Esophagus muscularis mucosa (tissue), 4 donors: ENCODE measurements at regions not wholly inside any gene's neighbourhood (a gene's known extent, or its start where the extent isn't known, plus 50 kb on each side); places are given as distances from the start of the nearest gene placed in this dataset.

Source experiments
- DNase-seq: peaks from one replicate; pipeline ENCODE4 v3.0.0-alpha.2; 2017; ENCODE audit errors: extremely low spot score
- H3K27ac ChIP-seq, 4 donors: fragments of 200-600 bp; sonication (generic); replicated peaks in 1 of 4; 1 replicate in 3 of 4; 2 replicates in 1 of 4; pipeline ENCODE4 v1.5.1; 2016 to 2019; ENCODE audit warnings: mild to moderate bottlenecking in 1 of 4
- H3K27me3 ChIP-seq, 4 donors: fragments of 200-600 bp; sonication (generic); one replicate each; pipeline versions ENCODE4 v1.5.1 to v1.6.0; 2016 to 2019
- H3K36me3 ChIP-seq, 4 donors: fragments of 200-600 bp; sonication (generic); one replicate each; pipeline ENCODE4 v1.5.1; 2016 to 2019
- H3K4me1 ChIP-seq, 4 donors: fragments of 200-600 bp; sonication (generic); one replicate each; pipeline ENCODE4 v1.5.1; 2016 to 2019
- H3K4me3 ChIP-seq, 4 donors: fragments of 200-600 bp; sonication (generic); 1 replicate in 2 of 4; 2 replicates in 2 of 4; pipeline ENCODE4 v1.5.1; 2016 to 2019; ENCODE audit warnings: mild to moderate bottlenecking in 4 of 4, moderate library complexity in 1 of 4
- H3K9me3 ChIP-seq, 4 donors: fragments of 200-600 bp; sonication (generic); 1 replicate in 3 of 4; 2 replicates in 1 of 4; pipeline ENCODE4 v1.5.1; 2016 to 2019
- CTCF ChIP-seq, 3 experiments: fragments of 200-600 bp in 2 of 3; fragments of 450-650 bp in 1 of 3; sonication (generic) in 2 of 3; IDR thresholded peaks; one replicate each; pipeline ENCODE4 v1.5.1; 2017 to 2019; ENCODE audit warnings: antibody characterized with exemption in 3 of 3, mild to moderate bottlenecking in 2 of 3, moderate library complexity in 1 of 3
- EP300 ChIP-seq: sonication (generic); formaldehyde crosslinking; IDR thresholded peaks from one replicate; pipeline ENCODE4 v1.6.1; 2017; ENCODE audit warnings: antibody characterized with exemption
- POLR2A ChIP-seq: fragments of 450-650 bp; IDR thresholded peaks from one replicate; pipeline ENCODE4 v1.6.1; 2017; ENCODE audit warnings: antibody characterized with exemption, moderate library complexity, mild to moderate bottlenecking, low read depth
- POLR2AphosphoS5 ChIP-seq, 2 donors: sonication (generic); formaldehyde crosslinking; IDR thresholded peaks; one replicate each; pipeline ENCODE4 v1.6.1; 2017; ENCODE audit warnings: antibody characterized with exemption in 2 of 2
- WGBS: methylation state at CpG from one replicate; pipeline ENCODE4 v1.1.5; 2018; 5-methylcytosine and 5-hydroxymethylcytosine counted together
- intact Hi-C: fragments of 100-400 bp; cut with DNase I; formaldehyde crosslinking; loops from one replicate; pipeline ENCODE4 v1.15.1; 2023

GRCh38 chr15:39157882-39158281 is 423.0 kb upstream of the THBS1 start:
- TF ChIP-seq POLR2AphosphoS5 (IDR thresholded peaks at IDR 0.05) (no peak), CTCF (IDR thresholded peaks at IDR 0.05) (no peak), POLR2A (no peak), EP300 (no peak)
- Histone ChIP-seq H3K4me1 (peaks cover 7 to 34% (median 28%) of the 10 kb centered on the region in 4 donors), H3K36me3 (no peaks in the 10 kb centered on the region), H3K27me3 (no peaks in the 10 kb centered on the region), H3K27ac (peak overlapping the region in 2 of 4 donors; percentile 7 to 12), H3K9me3 (peaks cover 0 to 3% (median 1%) of the 10 kb centered on the region in 4 donors), H3K4me3 (no peak overlapping the region)
- intact Hi-C loops, result loop anchor here (5.0 kb wide), 1 partner anchor 161 kb away; no protein-coding TSS in a partner anchor
- WGBS, result 43% methylated on average over 1 of the region's 1 CpG
- no peak for DNase-seq

- Histone ChIP-seq H3K27ac (peak overlapping the region in 2 of 4 donors; percentile 28 to 41), H3K27me3 (no peaks in the 10 kb centered on the region), H3K4me1 (peaks cover 0 to 20% (median 15%) of the 10 kb centered on the region in 4 donors), H3K9me3 (peaks cover 0 to 3% (median 1%) of the 10 kb centered on the region in 4 donors), H3K36me3 (no peaks in the 10 kb centered on the region), H3K4me3 (no peak overlapping the region)
- TF ChIP-seq EP300 (no peak), POLR2A (no peak), POLR2AphosphoS5 (IDR thresholded peaks at IDR 0.05) (no peak)
- intact Hi-C loops, result loop anchor here (5.0 kb wide), 1 partner anchor 163 kb away; no protein-coding TSS in a partner anchor
- no peak for DNase-seq
These were observed 421.0 kb upstream of the THBS1 start for GRCh38 chr15:39159833-39160232.

- H3K4me1 ChIP-seq, result peaks cover 0 to 25% (median 15%) of the 10 kb centered on the region in 4 donors
- no peak overlapping the region for H3K4me3 ChIP-seq
- WGBS, result 96% methylated on average over 1 of the region's 1 CpG
- H3K27ac ChIP-seq, result no peak overlapping the region
- H3K36me3 ChIP-seq, result no peaks in the 10 kb centered on the region
- H3K9me3 ChIP-seq, result peaks cover 0 to 3% (median 1%) of the 10 kb centered on the region in 4 donors
- no peak for TF ChIP-seq CTCF (IDR thresholded peaks at IDR 0.05)
- no peak for TF ChIP-seq POLR2AphosphoS5 (IDR thresholded peaks at IDR 0.05)
- TF ChIP-seq EP300, result no peak
- no peak for TF ChIP-seq POLR2A
- intact Hi-C loops, result no loop called here
- H3K27me3 ChIP-seq, result no peaks in the 10 kb centered on the region
- DNase-seq, result no peak
These were observed 419.8 kb upstream of the THBS1 start for GRCh38 chr15:39161096-39161495.

- DNase-seq, result no peak
- H3K27ac ChIP-seq, result peak overlapping the region; percentile 50 to 76 (median 62)
- intact Hi-C loops, result loop anchor here (5.0 kb wide), 1 partner anchor 33 kb away; no protein-coding TSS in a partner anchor
- H3K27me3 ChIP-seq, result no peaks in the 10 kb centered on the region
- WGBS, result 47% methylated on average over 2 of the region's 2 CpGs
- H3K4me3 ChIP-seq, result no peak overlapping the region
- peaks cover 7 to 29% (median 16%) of the 10 kb centered on the region in 4 donors for H3K4me1 ChIP-seq
- TF ChIP-seq EP300 (no peak), POLR2AphosphoS5 (IDR thresholded peaks at IDR 0.05) (no peak), POLR2A (no peak), CTCF (IDR thresholded peaks at IDR 0.05) (no peak)
- H3K9me3 ChIP-seq, result peaks cover 0 to 3% (median 1%) of the 10 kb centered on the region in 4 donors
- H3K36me3 ChIP-seq, result no peaks in the 10 kb centered on the region
These were observed 415.7 kb upstream of the THBS1 start for GRCh38 chr15:39165020-39165706.

- 57% methylated on average over 4 of the region's 4 CpGs for WGBS
- intact Hi-C loops, result loop anchor here (5.0 kb wide), 1 partner anchor 35 kb away; no protein-coding TSS in a partner anchor
- no peak for DNase-seq
- Histone ChIP-seq H3K27ac (peak overlapping the region; percentile 26 to 76 (median 48)), H3K27me3 (no peaks in the 10 kb centered on the region), H3K4me1 (peaks cover 15 to 39% (median 25%) of the 10 kb centered on the region in 4 donors), H3K9me3 (peaks cover 0 to 3% (median 0%) of the 10 kb centered on the region in 4 donors), H3K36me3 (no peaks in the 10 kb centered on the region), H3K4me3 (no peak overlapping the region)
- TF ChIP-seq POLR2AphosphoS5 (IDR thresholded peaks at IDR 0.05) (peak in 1 of 2 donors; percentile 9), CTCF (IDR thresholded peaks at IDR 0.05) (no peak)
These were observed 413.5 kb upstream of the THBS1 start for GRCh38 chr15:39167164-39168058.
